ENCODE measurements at regions not wholly inside any gene's neighbourhood (a gene's known extent, or its start where the extent isn't known, plus 50 kb on each side); places are given as distances from the start of the nearest gene placed in this dataset.
"Not testable (repeated sequence)": the region's sequence is repeated elsewhere in the genome, so short reads cannot be mapped to it uniquely, and the experiment has no call there.

- DNase-seq = no peak
These were observed 640.9 kb upstream of the GRM3 start for GRCh38 chr7:86002858-86003257.

GRCh38 chr7:85997515-85997914, 646.2 kb upstream of the GRM3 start:
- no peak for DNase-seq

DNA sequence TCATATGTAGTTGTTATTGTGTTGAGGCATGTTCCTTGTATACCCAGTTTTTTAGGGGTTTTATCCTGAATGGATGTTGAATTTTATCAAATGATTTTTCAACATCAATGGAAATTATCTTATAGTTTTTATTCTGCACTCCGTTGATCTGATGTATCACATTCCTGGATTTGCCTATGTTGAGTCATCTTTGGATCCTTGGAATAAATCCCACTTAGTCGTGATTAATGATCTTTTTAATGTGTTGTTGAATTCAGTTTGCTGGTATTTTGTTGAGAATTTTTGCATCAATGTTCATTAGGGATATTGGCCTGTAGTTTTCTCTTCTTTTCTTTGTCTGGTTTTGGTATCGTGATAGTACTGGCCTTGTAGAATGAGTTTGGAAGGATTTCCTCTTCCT, 648.6 kb upstream of the GRM3 start:
- DNase-seq = no peak

DNA sequence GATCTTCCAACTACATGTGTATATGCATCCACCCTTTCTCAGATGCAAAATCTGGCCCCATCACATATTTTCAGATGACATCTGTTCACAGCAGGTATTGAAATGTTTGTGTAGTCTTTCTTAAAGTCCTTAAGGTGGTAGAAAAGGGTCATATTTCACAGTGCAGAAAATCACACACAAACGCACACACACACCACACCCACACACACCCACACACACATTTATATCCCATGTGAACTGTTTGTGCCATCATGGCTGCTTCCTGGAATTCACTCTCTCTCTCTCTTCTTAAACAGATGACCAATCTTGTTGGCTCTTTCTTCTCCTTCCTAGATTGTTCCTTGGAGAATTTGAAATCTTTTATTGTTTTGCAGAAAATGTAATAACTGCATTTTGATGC, 663.0 kb upstream of the GRM3 start:
- no peak for DNase-seq

GRCh38 chr7:85974176-85974575, 669.5 kb upstream of the GRM3 start:
- DNase-seq = no peak

- DNase-seq = no peak
These were observed 671.1 kb upstream of the GRM3 start for GRCh38 chr7:85972504-85973141.

- DNase-seq = no peak
These were observed 688.7 kb upstream of the GRM3 start for GRCh38 chr7:85954961-85955360.

- DNase-seq = no peak
These were observed 692.8 kb upstream of the GRM3 start for GRCh38 chr7:85950871-85951270.

DNA sequence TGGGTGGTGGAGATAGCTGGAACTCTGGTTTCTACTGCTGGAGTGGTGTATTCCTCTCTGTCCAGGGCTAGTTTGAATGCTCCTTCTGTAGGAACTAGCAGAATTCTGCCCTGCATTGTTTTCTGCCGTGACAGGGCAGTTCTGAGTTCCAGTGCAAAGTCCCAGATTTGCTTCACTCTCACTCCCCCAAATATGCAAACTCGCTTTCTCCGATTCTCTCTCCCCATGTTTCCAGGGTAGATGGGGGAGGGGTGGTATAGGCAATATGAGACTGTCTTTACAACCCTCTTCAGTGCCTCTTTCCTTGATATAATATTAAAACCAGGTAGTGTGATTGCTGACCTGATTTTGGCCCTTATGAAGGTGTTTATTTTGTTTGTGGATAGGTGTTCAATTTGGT, 693.3 kb upstream of the GRM3 start:
- DNase-seq = no peak

DNA sequence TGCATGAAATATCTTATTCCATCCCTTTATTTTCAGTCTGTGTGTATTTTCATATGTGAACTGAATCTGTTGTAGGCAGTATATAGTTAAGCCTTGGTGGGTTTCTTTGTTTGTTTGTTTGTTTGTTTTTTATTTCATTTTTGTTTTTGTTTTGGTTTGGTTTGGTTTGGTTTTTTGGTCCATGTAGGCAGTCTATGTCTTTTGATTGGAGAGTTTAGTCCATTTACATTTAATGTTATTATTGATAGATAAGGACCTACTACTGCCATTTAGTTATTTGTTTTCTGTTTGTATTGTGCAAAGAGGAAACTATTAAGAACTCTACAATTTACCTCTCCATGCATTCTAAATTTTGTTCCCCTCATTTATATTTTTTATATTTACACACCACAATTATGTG, 695.9 kb upstream of the GRM3 start:
- DNase-seq = no peak

- no peak for DNase-seq
These were observed 702.9 kb upstream of the GRM3 start for GRCh38 chr7:85940798-85941197.

GRCh38 chr7:85931919-85932318, 711.8 kb upstream of the GRM3 start:
- no peak for DNase-seq

DNA sequence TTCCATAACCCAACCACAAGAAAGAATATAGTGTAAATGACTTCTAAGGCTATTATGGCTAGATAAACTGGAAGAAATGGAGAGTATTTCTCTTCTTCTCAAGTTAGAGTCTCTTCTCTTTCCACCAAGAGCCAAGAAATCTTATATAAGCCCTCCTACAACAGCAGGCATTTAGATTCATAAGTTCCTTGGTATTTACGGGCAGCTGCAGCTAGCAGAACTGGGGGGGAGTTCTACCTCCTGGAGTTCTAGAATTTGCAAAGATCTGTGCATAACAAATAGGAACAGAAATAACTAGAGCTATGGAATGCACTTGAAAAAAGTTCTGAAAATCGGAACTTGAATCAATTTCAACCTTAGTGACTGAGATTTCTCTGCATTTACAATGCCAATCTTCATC, 715.2 kb upstream of the GRM3 start:
- DNase-seq = no peak

- no peak for DNase-seq
These were observed 716.5 kb upstream of the GRM3 start for GRCh38 chr7:85927226-85927625.

DNA sequence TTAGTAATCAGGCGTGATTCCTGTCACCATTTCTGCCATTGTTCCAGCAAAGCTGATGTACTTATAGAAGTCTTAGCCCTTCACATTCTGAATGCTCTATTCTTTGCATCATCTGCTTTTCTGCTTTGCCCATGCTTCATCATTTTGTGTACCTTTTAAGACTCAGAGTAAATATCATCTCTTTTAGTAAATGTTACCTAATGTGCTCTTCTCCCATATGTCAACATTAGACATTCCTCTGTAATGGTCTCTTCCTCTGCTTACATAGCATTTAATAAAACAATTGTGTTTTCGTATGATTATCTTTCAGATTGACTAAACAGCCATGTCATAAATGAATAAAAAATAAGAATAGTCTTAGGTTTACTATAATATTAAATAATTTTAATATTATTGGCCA, 719.6 kb upstream of the GRM3 start:
- DNase-seq = no peak

DNA sequence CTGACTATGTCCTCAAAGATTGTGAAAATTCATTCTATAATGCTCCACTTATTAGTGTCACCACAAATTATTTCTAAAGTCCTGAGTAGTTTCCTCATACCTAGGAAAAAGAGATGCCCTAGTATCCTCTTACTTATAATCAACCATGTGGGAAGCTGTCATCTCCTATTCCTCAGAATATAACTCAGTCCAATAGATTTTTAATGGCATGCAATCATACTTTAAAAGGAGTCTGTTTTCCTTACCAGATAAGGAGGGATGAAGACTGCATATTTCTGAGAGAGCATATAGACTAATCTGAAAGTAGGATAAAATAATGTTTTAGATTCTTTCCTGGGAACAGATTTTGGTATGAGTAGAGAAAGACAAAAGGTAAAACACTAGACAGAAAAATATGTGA, 727.7 kb upstream of the GRM3 start:
- DNase-seq = no peak

GRCh38 chr7:85914437-85914836, 727.6 kb upstream of the SEMA3D start:
- no peak for DNase-seq

DNA sequence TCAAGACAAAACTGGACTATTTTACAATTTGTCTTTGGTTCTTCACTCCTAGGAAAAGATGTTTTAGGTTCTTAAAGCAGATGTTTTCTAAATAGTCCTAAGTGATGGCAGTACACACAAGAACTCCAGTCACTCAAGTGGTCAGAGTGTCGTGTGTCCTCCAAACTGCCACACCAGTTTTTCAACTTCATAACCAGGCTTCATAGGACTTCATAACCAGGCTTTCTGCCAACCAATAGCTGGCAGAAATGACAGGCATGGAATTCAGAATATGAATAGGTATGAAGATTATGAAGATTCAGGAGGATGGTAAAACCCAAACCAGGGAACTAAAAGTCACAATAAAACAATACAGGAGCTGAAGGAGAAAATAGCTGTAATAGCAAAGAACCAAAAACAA, 721.2 kb upstream of the SEMA3D start:
- DNase-seq = no peak

DNA sequence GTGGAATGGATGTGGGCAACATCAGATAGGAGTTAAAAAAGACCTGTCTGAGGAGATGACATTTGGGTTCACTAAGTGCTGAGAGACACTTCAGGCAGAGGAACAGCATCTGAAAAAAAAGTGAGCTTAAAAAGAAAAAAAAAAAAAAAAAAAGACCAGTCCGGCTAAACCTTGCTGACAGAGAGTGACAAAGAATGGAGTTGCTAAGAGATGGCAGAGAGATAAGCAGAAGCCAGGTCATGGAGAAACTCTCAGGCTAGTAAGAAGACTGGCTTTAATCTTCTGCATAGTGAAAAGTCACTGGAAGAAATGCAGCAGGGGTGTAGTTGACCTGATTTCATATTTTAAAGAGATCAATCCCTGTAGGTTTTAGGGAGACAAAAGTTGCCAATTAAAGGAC, 711.1 kb upstream of the SEMA3D start:
- DNase-seq = no peak

DNA sequence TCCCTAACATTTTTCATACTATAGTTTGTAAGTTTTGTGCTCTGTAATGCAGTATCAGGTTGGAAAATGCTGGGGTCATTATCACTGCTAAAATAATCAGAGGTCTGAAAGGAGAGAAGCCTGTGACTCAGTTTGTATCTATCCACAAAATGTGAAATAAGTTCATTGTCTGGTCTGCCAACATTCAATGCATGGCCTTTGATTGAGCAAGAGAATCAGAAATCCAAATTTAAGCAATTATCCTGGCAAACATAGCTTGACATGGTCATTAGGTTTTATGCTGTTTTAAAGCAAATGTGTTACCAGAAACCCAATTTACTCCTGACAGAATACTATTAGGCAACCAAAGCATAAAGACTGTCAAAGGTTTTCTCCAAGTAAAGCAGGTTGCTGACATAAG, 709.7 kb upstream of the SEMA3D start:
- no peak for DNase-seq

GRCh38 chr7:85895835-85896234, 709.0 kb upstream of the SEMA3D start:
- DNase-seq = no peak

DNA sequence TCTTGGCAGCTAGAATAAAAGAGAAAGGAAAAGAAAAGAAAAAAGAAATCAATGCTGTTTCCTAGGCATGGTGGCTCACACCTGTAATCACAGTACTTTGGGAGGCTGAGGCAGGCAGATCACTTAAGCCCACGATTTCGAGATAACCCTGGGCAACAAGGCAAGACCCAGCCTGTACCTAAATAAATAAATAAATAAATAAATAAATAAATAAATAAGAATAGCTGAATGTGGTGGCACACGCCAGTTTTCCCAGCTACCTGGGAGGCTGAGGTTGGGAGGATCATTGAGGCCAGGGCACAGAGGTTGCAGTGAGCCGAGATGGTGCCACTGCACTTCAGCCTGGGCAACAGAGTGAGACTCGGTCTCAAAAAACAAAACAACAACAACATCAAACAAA, 705.0 kb upstream of the SEMA3D start:
- not testable (repeated sequence) for DNase-seq

DNA sequence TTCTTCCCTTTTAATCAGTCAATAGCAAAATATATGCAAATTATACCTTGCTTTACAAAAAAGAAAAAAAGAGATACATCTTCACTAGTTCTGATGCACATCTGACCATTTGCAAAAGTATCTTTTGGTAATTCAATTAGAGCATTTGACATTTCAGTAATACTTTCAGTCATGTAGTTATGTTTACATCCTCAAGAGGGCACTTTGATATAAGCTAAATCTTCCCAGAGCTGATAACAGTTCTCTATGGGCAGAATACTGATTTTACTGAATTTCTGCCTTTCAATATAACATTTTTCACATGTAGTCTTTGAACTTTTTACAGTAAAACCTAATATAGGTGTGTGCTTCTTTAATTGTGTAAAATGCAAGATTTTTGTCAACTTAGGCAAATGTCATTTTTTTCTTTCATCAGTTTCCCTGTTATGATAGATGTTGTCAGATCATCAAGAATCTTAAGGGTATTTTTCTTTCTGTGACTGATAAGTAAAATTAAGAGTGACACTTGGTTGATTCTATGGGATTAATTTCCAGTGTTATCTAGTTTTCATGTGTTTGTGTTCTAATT, 703.5 kb upstream of the SEMA3D start:
- no peak for DNase-seq

DNA sequence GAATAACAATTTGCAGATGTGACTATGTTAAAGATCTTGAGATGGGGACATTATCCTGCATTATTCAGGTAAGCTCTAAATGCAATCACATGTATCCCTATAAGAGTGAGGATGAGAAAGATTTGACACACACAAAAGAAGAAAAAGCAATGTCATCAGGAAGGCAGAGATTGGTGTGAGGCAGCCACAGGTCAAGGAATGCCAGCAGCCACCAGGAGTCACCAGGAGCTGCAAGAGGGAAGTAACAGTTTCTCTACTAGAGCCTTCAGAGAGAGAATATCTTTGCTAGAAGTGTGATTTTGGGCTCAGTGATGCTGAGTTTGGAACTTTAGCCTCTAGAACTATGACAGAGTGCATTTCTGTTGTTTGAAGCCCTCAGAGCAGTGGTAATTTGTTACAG, 700.3 kb upstream of the SEMA3D start:
- no peak for DNase-seq

DNA sequence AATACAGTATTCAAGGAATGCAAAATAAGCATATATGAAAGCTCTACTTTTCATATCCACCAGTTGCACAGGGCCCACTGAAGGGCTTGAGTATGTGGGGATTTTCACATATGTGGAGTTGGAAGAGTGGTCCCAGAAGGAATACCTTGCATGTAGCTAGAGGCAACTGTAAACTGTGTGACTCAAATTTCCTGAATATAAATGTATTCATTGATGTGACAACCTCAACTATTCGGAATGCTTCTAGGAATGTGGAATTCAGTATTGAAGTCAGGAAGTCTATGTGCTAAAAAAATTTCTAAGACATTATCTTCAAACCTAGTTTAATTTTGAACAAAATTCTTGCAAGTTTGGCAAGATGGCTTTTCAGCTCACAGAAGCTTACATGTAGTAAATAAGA, 695.5 kb upstream of the SEMA3D start:
- no peak for DNase-seq
